ENCODE measurements at regions not wholly inside any gene's neighbourhood (a gene's known extent, or its start where the extent isn't known, plus 50 kb on each side); places are given as distances from the start of the nearest gene placed in this dataset.
"Not testable (repeated sequence)": the region's sequence is repeated elsewhere in the genome, so short reads cannot be mapped to it uniquely, and the experiment has no call there.

GRCh38 chr18:67126751-67127150 is 389.8 kb downstream of the DSEL start:
- DNase-seq, result not testable (repeated sequence)

- no peak for DNase-seq
Observed at GRCh38 chr18:67123901-67124300, 392.6 kb downstream of the DSEL start.

- no peak for DNase-seq
Observed at GRCh38 chr18:67117804-67118203, 398.7 kb downstream of the DSEL start.

- no peak for DNase-seq
Observed at GRCh38 chr18:67109535-67109934, 407.0 kb downstream of the DSEL start.

- no peak for DNase-seq
Observed at GRCh38 chr18:67108894-67109293, 407.6 kb downstream of the DSEL start.

- peak; percentile 43 for DNase-seq
Observed at GRCh38 chr18:67104700-67105284, 411.7 kb downstream of the DSEL start.

GRCh38 chr18:67094123-67094522 is 422.4 kb downstream of the DSEL start:
- no peak for DNase-seq

GRCh38 chr18:67092141-67092540 is 424.4 kb downstream of the DSEL start:
- DNase-seq, result no peak

GRCh38 chr18:67081482-67082211 is 434.9 kb downstream of the DSEL start:
- no peak for DNase-seq

- DNase-seq, result no peak
Observed at GRCh38 chr18:67080601-67081000, 435.9 kb downstream of the DSEL start.

GRCh38 chr18:67074309-67074708 is 442.2 kb downstream of the DSEL start:
- no peak for DNase-seq

GRCh38 chr18:67072791-67073190 is 443.7 kb downstream of the DSEL start:
- no peak for DNase-seq

- no peak for DNase-seq
Observed at GRCh38 chr18:67068608-67069007, 447.9 kb downstream of the DSEL start.

- DNase-seq, result no peak
Observed at GRCh38 chr18:67047334-67047733, 443.4 kb upstream of the CDH19 start.

GRCh38 chr18:67043276-67043675 is 439.4 kb upstream of the CDH19 start:
- DNase-seq, result no peak

GRCh38 chr18:67041334-67041733 is 437.4 kb upstream of the CDH19 start:
- no peak for DNase-seq

- DNase-seq, result no peak
Observed at GRCh38 chr18:67035026-67035425, 431.1 kb upstream of the CDH19 start.

GRCh38 chr18:67023059-67023458 is 419.2 kb upstream of the CDH19 start:
- DNase-seq, result no peak

- DNase-seq, result no peak
Observed at GRCh38 chr18:67010919-67011318, 407.0 kb upstream of the CDH19 start.

- no peak for DNase-seq
Observed at GRCh38 chr18:67007999-67008398, 404.1 kb upstream of the CDH19 start.

- no peak for DNase-seq
Observed at GRCh38 chr18:67007085-67007484, 403.2 kb upstream of the CDH19 start.

GRCh38 chr18:67001052-67001451 is 397.2 kb upstream of the CDH19 start:
- DNase-seq, result no peak

GRCh38 chr18:66999003-66999402 is 395.1 kb upstream of the CDH19 start:
- DNase-seq, result no peak

GRCh38 chr18:66995270-66995669 is 391.4 kb upstream of the CDH19 start:
- DNase-seq, result no peak

- no peak for DNase-seq
Observed at GRCh38 chr18:66994790-66995189, 390.9 kb upstream of the CDH19 start.

Measured in femur (tissue), 1 donor.